A673 (cell line): ENCODE measurements at regions not wholly inside any gene's neighbourhood (a gene's known extent, or its start where the extent isn't known, plus 50 kb on each side); places are given as distances from the start of the nearest gene placed in this dataset.

ENCODE experiments used
- BruUV-seq: library from RNA; stranded (reverse); fragments of 400-500 nt; replicated peaks from 2 replicates; lab custom pipeline; 2021; lab: Mats Ljungman, UMichigan
- CTCF ChIA-PET: fragments of 300-600 bp; sonication (Branson Sonifier 250); formaldehyde crosslinking; loops from one replicate; lab custom pipeline; 2022; ENCODE audit warnings: antibody characterized with exemption; lab: Charles Lee
- POLR2A ChIA-PET: fragments of 300-600 bp; sonication (Branson Sonifier 250); formaldehyde crosslinking; loops from one replicate; lab custom pipeline; 2022; ENCODE audit warnings: antibody characterized with exemption; ENCODE audit not compliant: low non-redundant PET; lab: Charles Lee
- DNase-seq: peaks from one replicate; pipeline ENCODE4 v3.0.0-alpha.2; 2015; ENCODE audit warnings: low spot score
- H3K27ac ChIP-seq: fragments of 200-600 bp; sonication (generic); 2 replicates; pipeline ENCODE4 v1.5.1; 2016; ENCODE audit warnings: mixed run types, low read depth, mild to moderate bottlenecking, mixed read lengths, antibody characterized with exemption, low read length; ENCODE audit not compliant: poor library complexity, severe bottlenecking
- H3K27me3 ChIP-seq: fragments of 200-600 bp; sonication (generic); replicated peaks from 2 replicates; pipeline ENCODE4 v1.6.1; 2017; ENCODE audit warnings: mixed run types, low read depth, mild to moderate bottlenecking, mixed read lengths, antibody characterized with exemption, low read length; ENCODE audit not compliant: insufficient read depth, poor library complexity
- H3K36me3 ChIP-seq: fragments of 200-600 bp; sonication (generic); 2 replicates; pipeline ENCODE4 v1.6.1; 2016; ENCODE audit warnings: mixed run types, mild to moderate bottlenecking, mixed read lengths, antibody characterized with exemption, low read length; ENCODE audit not compliant: insufficient read depth, poor library complexity, severe bottlenecking
- H3K4me1 ChIP-seq: fragments of 200-600 bp; sonication (generic); 2 replicates; pipeline ENCODE4 v1.6.1; 2017; ENCODE audit warnings: mixed run types, mild to moderate bottlenecking, mixed read lengths, antibody characterized with exemption, low read length; ENCODE audit not compliant: insufficient read depth, poor library complexity, severe bottlenecking
- H3K4me3 ChIP-seq: fragments of 200-600 bp; sonication (generic); 2 replicates; pipeline ENCODE4 v1.5.1; 2016; ENCODE audit warnings: low read depth, mixed run types, mild to moderate bottlenecking, mixed read lengths, low read length; ENCODE audit not compliant: poor library complexity, severe bottlenecking
- H3K9me3 ChIP-seq: fragments of 200-600 bp; sonication (generic); 2 replicates; pipeline ENCODE4 v1.6.1; 2016; ENCODE audit warnings: mixed run types, low read depth, mild to moderate bottlenecking, mixed read lengths, antibody characterized with exemption, low read length; ENCODE audit not compliant: poor library complexity, severe bottlenecking
- CTCF ChIP-seq: fragments of 300-800, 200-600 bp; sonication (generic); conservative IDR thresholded peaks from 2 replicates; pipeline ENCODE4 v1.5.1; 2017; ENCODE audit warnings: low read depth, mild to moderate bottlenecking, antibody characterized with exemption, low read length, moderate library complexity, mixed read lengths
- EZH2 ChIP-seq: fragments of 200-600 bp; sonication (generic); IDR thresholded peaks from 2 replicates; pipeline ENCODE4 v1.6.1; 2017; ENCODE audit warnings: borderline replicate concordance, low read depth, mild to moderate bottlenecking, mixed read lengths, antibody characterized with exemption, low read length; ENCODE audit not compliant: poor library complexity, severe bottlenecking
- intact Hi-C: fragments of 100-400 bp; cut with micrococcal nuclease; formaldehyde crosslinking; loops from one replicate; pipeline ENCODE4 v1.10.0; 2022; ENCODE audit not compliant: unreplicated experiment

- no peaks in the 10 kb centered on the region for H3K36me3 ChIP-seq
- H3K4me3 ChIP-seq = no peak overlapping the region
- H3K27me3 ChIP-seq = no peaks in the 10 kb centered on the region
- H3K9me3 ChIP-seq = no peaks in the 10 kb centered on the region
- no TSS peak for BruUV-seq
- H3K27ac ChIP-seq = no peak overlapping the region
- CTCF ChIA-PET = no interaction called here
- DNase-seq = no peak
- POLR2A ChIA-PET = no interaction called here
- intact Hi-C loops = no loop called here
- no peaks in the 10 kb centered on the region for H3K4me1 ChIP-seq
- TF ChIP-seq EZH2 (no peak), CTCF (no peak)
These were observed 140.3 kb upstream of the GPC6 start for GRCh38 chr13:93086329-93086728.

GRCh38 chr13:93098972-93099371 lies 127.6 kb upstream of the GPC6 start:
- no peak for TF ChIP-seq EZH2
- no peak for TF ChIP-seq CTCF
- Histone ChIP-seq H3K4me1 (no peaks in the 10 kb centered on the region), H3K9me3 (no peaks in the 10 kb centered on the region), H3K27me3 (no peaks in the 10 kb centered on the region), H3K27ac (no peak overlapping the region), H3K36me3 (no peaks in the 10 kb centered on the region), H3K4me3 (no peak overlapping the region)
- ChIA-PET CTCF (no interaction called here), POLR2A (no interaction called here)
- DNase-seq = no peak
- intact Hi-C loops = no loop called here
- no TSS peak for BruUV-seq

- ChIA-PET CTCF (no interaction called here), POLR2A (no interaction called here)
- BruUV-seq = no TSS peak
- H3K9me3 ChIP-seq = no peaks in the 10 kb centered on the region
- TF ChIP-seq CTCF (no peak), EZH2 (no peak)
- no peak overlapping the region for H3K27ac ChIP-seq
- intact Hi-C loops = no loop called here
- no peak for DNase-seq
- H3K36me3 ChIP-seq = no peaks in the 10 kb centered on the region
- H3K4me3 ChIP-seq = no peak overlapping the region
- H3K27me3 ChIP-seq = no peaks in the 10 kb centered on the region
- H3K4me1 ChIP-seq = no peaks in the 10 kb centered on the region
These were observed 125.3 kb upstream of the GPC6 start for GRCh38 chr13:93101226-93101734.
